Heart left ventricle (tissue), 16 donors: ENCODE measurements at regions not wholly inside any gene's neighbourhood (a gene's known extent, or its start where the extent isn't known, plus 50 kb on each side); places are given as distances from the start of the nearest gene placed in this dataset.

ENCODE experiments used
- ATAC-seq, 4 donors: fragments of 200-7000 bp; cut with Tn5 transposase; one replicate each; pipeline ENCODE4 v1.9.1; 2020 to 2022; ENCODE audit warnings: moderate library complexity in 4 of 4, mild to moderate bottlenecking in 3 of 4, moderate number of reproducible peaks in 1 of 4
- DNase-seq, 5 donors: peaks; one replicate each; pipeline ENCODE4 v3.0.0-alpha.2; 2020
- H3K27ac ChIP-seq, 12 donors: fragments of 200-600 bp; sonication (generic) in 4 of 12; one replicate each; pipeline versions ENCODE4 v1.5.0 to v1.8.0; 2016 to 2022; ENCODE audit warnings: mild to moderate bottlenecking in 2 of 12
- H3K27me3 ChIP-seq, 9 donors: fragments of 200-600 bp; sonication (generic) in 2 of 9; one replicate each; pipeline versions ENCODE4 v1.5.1 to v1.8.0; 2016 to 2022; ENCODE audit warnings: mild to moderate bottlenecking in 3 of 9
- H3K36me3 ChIP-seq, 9 donors: fragments of 200-600 bp; sonication (generic) in 2 of 9; one replicate each; pipeline versions ENCODE4 v1.5.0 to v1.8.0; 2018 to 2022; ENCODE audit warnings: mild to moderate bottlenecking in 2 of 9
- H3K4me1 ChIP-seq, 12 donors: fragments of 200-600 bp; sonication (generic) in 4 of 12; one replicate each; pipeline versions ENCODE4 v1.5.0 to v1.8.0; 2016 to 2022; ENCODE audit warnings: mild to moderate bottlenecking in 3 of 12
- H3K4me3 ChIP-seq, 12 donors: fragments of 200-600 bp; sonication (generic) in 4 of 12; one replicate each; pipeline versions ENCODE4 v1.5.0 to v1.8.0; 2017 to 2022; ENCODE audit warnings: mild to moderate bottlenecking in 9 of 12, moderate library complexity in 4 of 12
- H3K9me3 ChIP-seq, 12 donors: fragments of 200-600 bp; sonication (generic) in 4 of 12; one replicate each; pipeline versions ENCODE4 v1.5.0 to v1.8.0; 2016 to 2022; ENCODE audit warnings: mild to moderate bottlenecking in 1 of 12
- CTCF ChIP-seq, 12 donors: fragments of 200-600 bp; sonication (generic) in 4 of 12; IDR thresholded peaks; one replicate each; pipeline versions ENCODE4 v1.5.0 to v1.8.0; 2018 to 2022; ENCODE audit warnings: antibody characterized with exemption in 12 of 12, mild to moderate bottlenecking in 5 of 12
- POLR2A ChIP-seq, 2 donors: fragments of 450-650 bp; IDR thresholded peaks; one replicate each; pipeline ENCODE4 v1.6.1; 2017; ENCODE audit warnings: antibody characterized with exemption in 2 of 2, mild to moderate bottlenecking in 2 of 2, moderate library complexity in 2 of 2
- WGBS, 4 donors: extraction: QIAGEN DNeasy Blood & Tissue Kit in 2 of 4; methylation state at CpG; one replicate each; pipeline versions ENCODE4 v1.1.5 to v1.1.7; 2013 to 2018; 5-methylcytosine and 5-hydroxymethylcytosine counted together
- intact Hi-C, 10 donors: fragments of 100-400 bp; cut with DNase I; formaldehyde crosslinking; loops; one replicate each; pipeline versions ENCODE4 v1.11.1 to v1.14.2; 2022
- donor health status: ischemic (EF 13 %, LVEDD 7.1; RV severe dilation, severe dysfunction).
- donor health status: healthy with polysubstance abuse.
- donor health status: DM: no; HTN: yes; CAD: no.
- donor health status: DM: no; HTN: no; CAD: no.
- donor health status: ischemic (EF 25% LVEDD 6.9; RV normal size, moderate dysfunction).
- donor health status: ischemic (EF 25% LVEDD 5.7; RV mildly dilated, moderate dysfunction).
- donor health status: healthy.
- donor health status: DM: yes; HTN: yes; CAD: no.
- donor health status: ischemic (EF 35%, LVEDD 5.7; RV mildly dilated, moderate dysfunction).
- donor health status: nonischemic (EF 11% LVEDD 7.7; RV severe dilation, severe dysfunction).
- donor health status: DM: yes; HTN: yes; CAD: no.
- donor health status: PGD.
- donor health status: ischemic (EF 29% LVEDD 5.4; RV normal size, mild dysfunction).
- donor health status: nonischemic (EF 23%, LVEDD 6.1; RV moderate dilation, normal function).

- TF ChIP-seq CTCF (IDR thresholded peaks at IDR 0.05) = no peak
- no peak for TF ChIP-seq POLR2A (IDR thresholded peaks at IDR 0.05)
- Histone ChIP-seq H3K27ac (no peak overlapping the region), H3K4me1 (no peaks in the 10 kb centered on the region), H3K9me3 (peaks cover 0 to 4% (median 0%) of the 10 kb centered on the region in 12 donors), H3K27me3 (no peaks in the 10 kb centered on the region), H3K36me3 (no peaks in the 10 kb centered on the region), H3K4me3 (no peak overlapping the region)
- intact Hi-C loops = no loop called here
- DNase-seq (no peak), ATAC-seq (no peak)
These were observed 229.2 kb upstream of the FAM174A start for GRCh38 chr5:100306000-100306399.

- TF ChIP-seq CTCF (IDR thresholded peaks at IDR 0.05) (no peak), POLR2A (IDR thresholded peaks at IDR 0.05) (no peak)
- Histone ChIP-seq H3K4me3 (no peak overlapping the region), H3K27ac (no peak overlapping the region), H3K27me3 (no peaks in the 10 kb centered on the region), H3K4me1 (no peaks in the 10 kb centered on the region), H3K36me3 (no peaks in the 10 kb centered on the region), H3K9me3 (no peaks in the 10 kb centered on the region)
- intact Hi-C loops = no loop called here
- 81 to 88% (median 86%) methylated on average over 1 of the region's 1 CpG for WGBS, 4 donors
- DNase-seq = no peak
- ATAC-seq = no peak
These were observed 232.0 kb upstream of the FAM174A start for GRCh38 chr5:100303216-100303615.

- no peaks in the 10 kb centered on the region for H3K27me3 ChIP-seq
- ATAC-seq (no peak), DNase-seq (no peak)
- H3K27ac ChIP-seq = no peak overlapping the region
- intact Hi-C loops = no loop called here
- no peak overlapping the region for H3K4me3 ChIP-seq
- H3K36me3 ChIP-seq = no peaks in the 10 kb centered on the region
- no peaks in the 10 kb centered on the region for H3K9me3 ChIP-seq
- 74 to 81% (median 77%) methylated on average over 2 of the region's 2 CpGs for WGBS, 4 donors
- TF ChIP-seq POLR2A (IDR thresholded peaks at IDR 0.05) (no peak), CTCF (IDR thresholded peaks at IDR 0.05) (no peak)
- H3K4me1 ChIP-seq = no peaks in the 10 kb centered on the region
These were observed 235.9 kb upstream of the FAM174A start for GRCh38 chr5:100299261-100299660.

- Histone ChIP-seq H3K4me1 (no peaks in the 10 kb centered on the region), H3K4me3 (no peak overlapping the region), H3K27ac (no peak overlapping the region), H3K27me3 (no peaks in the 10 kb centered on the region), H3K9me3 (peaks cover 0 to 10% (median 1%) of the 10 kb centered on the region in 12 donors), H3K36me3 (no peaks in the 10 kb centered on the region)
- no peak for TF ChIP-seq POLR2A (IDR thresholded peaks at IDR 0.05)
- intact Hi-C loops = no loop called here
- ATAC-seq = no peak
- DNase-seq = no peak
These were observed 259.1 kb upstream of the FAM174A start for GRCh38 chr5:100276071-100276470.

GRCh38 chr5:100275631-100276030, 259.5 kb upstream of the FAM174A start:
- WGBS, 4 donors = 82 to 89% (median 87%) methylated on average over 1 of the region's 1 CpG
- intact Hi-C loops = no loop called here

More at GRCh38 chr5:100275631-100276030, 259.5 kb upstream of the FAM174A start:
- ATAC-seq = no peak
- Histone ChIP-seq H3K27ac (no peak overlapping the region), H3K4me1 (no peaks in the 10 kb centered on the region), H3K27me3 (no peaks in the 10 kb centered on the region), H3K4me3 (no peak overlapping the region), H3K36me3 (no peaks in the 10 kb centered on the region), H3K9me3 (peaks cover 0 to 9% (median 1%) of the 10 kb centered on the region in 12 donors)
- no peak for TF ChIP-seq POLR2A (IDR thresholded peaks at IDR 0.05)
- TF ChIP-seq CTCF (IDR thresholded peaks at IDR 0.05) = no peak
- DNase-seq = no peak
